GM23338 (cell line): ENCODE measurements at regions not wholly inside any gene's neighbourhood (a gene's known extent, or its start where the extent isn't known, plus 50 kb on each side); places are given as distances from the start of the nearest gene placed in this dataset.

Source experiments
- EZH2 ChIP-seq: fragments of 200-600 bp; sonication (generic); IDR thresholded peaks from one replicate; pipeline ENCODE4 v1.8.0; 2017; ENCODE audit warnings: antibody characterized with exemption, mild to moderate bottlenecking, low read depth; ENCODE audit not compliant: unreplicated experiment
- POLR2AphosphoS5 ChIP-seq: IDR thresholded peaks from 2 replicates; pipeline ENCODE4 v1.6.1; 2016; ENCODE audit warnings: antibody characterized with exemption, low read depth
- STAT1 ChIP-seq: IDR thresholded peaks from one replicate; pipeline ENCODE4 v1.6.1; 2016; ENCODE audit warnings: antibody characterized with exemption; ENCODE audit not compliant: unreplicated experiment
- TF ChIP-seq, protein P1 (sequence below), 2 experiments: fragments of 200-600 bp in 1 of 2; sonication (generic) in 1 of 2; conservative IDR thresholded peaks; 2 replicates each; pipeline versions ENCODE4 v1.5.1 to v1.6.1; 2016 to 2017; ENCODE audit warnings: antibody characterized with exemption in 2 of 2, low read depth in 2 of 2, mild to moderate bottlenecking in 2 of 2, moderate library complexity in 1 of 2

GRCh38 chr9:78692871-78693270 lies 395.9 kb downstream of the PSAT1 start:
- TF ChIP-seq EZH2: no peak
- TF ChIP-seq, protein P1, sequence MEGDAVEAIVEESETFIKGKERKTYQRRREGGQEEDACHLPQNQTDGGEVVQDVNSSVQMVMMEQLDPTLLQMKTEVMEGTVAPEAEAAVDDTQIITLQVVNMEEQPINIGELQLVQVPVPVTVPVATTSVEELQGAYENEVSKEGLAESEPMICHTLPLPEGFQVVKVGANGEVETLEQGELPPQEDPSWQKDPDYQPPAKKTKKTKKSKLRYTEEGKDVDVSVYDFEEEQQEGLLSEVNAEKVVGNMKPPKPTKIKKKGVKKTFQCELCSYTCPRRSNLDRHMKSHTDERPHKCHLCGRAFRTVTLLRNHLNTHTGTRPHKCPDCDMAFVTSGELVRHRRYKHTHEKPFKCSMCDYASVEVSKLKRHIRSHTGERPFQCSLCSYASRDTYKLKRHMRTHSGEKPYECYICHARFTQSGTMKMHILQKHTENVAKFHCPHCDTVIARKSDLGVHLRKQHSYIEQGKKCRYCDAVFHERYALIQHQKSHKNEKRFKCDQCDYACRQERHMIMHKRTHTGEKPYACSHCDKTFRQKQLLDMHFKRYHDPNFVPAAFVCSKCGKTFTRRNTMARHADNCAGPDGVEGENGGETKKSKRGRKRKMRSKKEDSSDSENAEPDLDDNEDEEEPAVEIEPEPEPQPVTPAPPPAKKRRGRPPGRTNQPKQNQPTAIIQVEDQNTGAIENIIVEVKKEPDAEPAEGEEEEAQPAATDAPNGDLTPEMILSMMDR (conservative IDR thresholded peaks at IDR 0.05; ENCODE audit: low read depth in 2 of 2): no peak
- no peak for TF ChIP-seq POLR2AphosphoS5
- no peak for TF ChIP-seq STAT1
